ENCODE measurements at regions not wholly inside any gene's neighbourhood (a gene's known extent, or its start where the extent isn't known, plus 50 kb on each side); places are given as distances from the start of the nearest gene placed in this dataset.
"Not testable (repeated sequence)": the region's sequence is repeated elsewhere in the genome, so short reads cannot be mapped to it uniquely, and the experiment has no call there.

- peaks cover 5% of the 10 kb centered on the region for H3K9me3 Mint-ChIP-seq (ENCODE audit: low read depth)
- no peaks in the 10 kb centered on the region for H3K27me3 Mint-ChIP-seq
- H3K36me3 Mint-ChIP-seq (ENCODE audit: insufficient read depth): no peaks in the 10 kb centered on the region
- no peak for TF ChIP-seq CTCF (IDR thresholded peaks at IDR 0.05; ENCODE audit: unreplicated experiment)
- H3K27ac Mint-ChIP-seq: peak overlapping the region; percentile 26
- H3K4me3 Mint-ChIP-seq (ENCODE audit: low read depth): peak overlapping the region; percentile 18
- peaks cover 11% of the 10 kb centered on the region for H3K4me1 Mint-ChIP-seq (ENCODE audit: low read depth)
- no peak for DNase-seq (ENCODE audit: low spot score, unreplicated experiment)
Measured at GRCh38 chr1:197994907-197995407, 77.8 kb downstream of the LHX9 start.

GRCh38 chr1:197995408-197996258, 78.5 kb downstream of the LHX9 start:
- Mint-ChIP-seq H3K27me3 (no peaks in the 10 kb centered on the region), H3K36me3 (ENCODE audit: insufficient read depth) (no peaks in the 10 kb centered on the region), H3K4me1 (ENCODE audit: low read depth) (peaks cover 11% of the 10 kb centered on the region), H3K9me3 (ENCODE audit: low read depth) (peaks cover 5% of the 10 kb centered on the region), H3K4me3 (ENCODE audit: low read depth) (no peak overlapping the region), H3K27ac (no peak overlapping the region)
- no peak for TF ChIP-seq CTCF (IDR thresholded peaks at IDR 0.05; ENCODE audit: unreplicated experiment)
- DNase-seq (ENCODE audit: low spot score, unreplicated experiment): no peak

- H3K4me3 Mint-ChIP-seq (ENCODE audit: low read depth); H3K9me3 Mint-ChIP-seq (ENCODE audit: low read depth); H3K36me3 Mint-ChIP-seq (ENCODE audit: insufficient read depth); H3K27me3 Mint-ChIP-seq; H3K27ac Mint-ChIP-seq; DNase-seq (ENCODE audit: low spot score, unreplicated experiment): not testable (repeated sequence)
- H3K4me1 Mint-ChIP-seq (ENCODE audit: low read depth): peaks cover 11% of the 10 kb centered on the region
Measured at GRCh38 chr1:197996259-197996512, 79.0 kb downstream of the LHX9 start.

- peaks cover 5% of the 10 kb centered on the region for H3K9me3 Mint-ChIP-seq (ENCODE audit: low read depth)
- H3K27ac Mint-ChIP-seq: no peak overlapping the region
- TF ChIP-seq CTCF (IDR thresholded peaks at IDR 0.05; ENCODE audit: unreplicated experiment): no peak
- DNase-seq (ENCODE audit: low spot score, unreplicated experiment): no peak
- no peak overlapping the region for H3K4me3 Mint-ChIP-seq (ENCODE audit: low read depth)
- H3K4me1 Mint-ChIP-seq (ENCODE audit: low read depth): peaks cover 11% of the 10 kb centered on the region
- H3K36me3 Mint-ChIP-seq (ENCODE audit: insufficient read depth): no peaks in the 10 kb centered on the region
- H3K27me3 Mint-ChIP-seq: no peaks in the 10 kb centered on the region
Measured at GRCh38 chr1:197998110-197998509, 80.9 kb downstream of the LHX9 start.

- Mint-ChIP-seq H3K36me3 (ENCODE audit: insufficient read depth) (no peaks in the 10 kb centered on the region), H3K9me3 (ENCODE audit: low read depth) (no peaks in the 10 kb centered on the region), H3K4me3 (ENCODE audit: low read depth) (no peak overlapping the region), H3K4me1 (ENCODE audit: low read depth) (no peaks in the 10 kb centered on the region), H3K27ac (no peak overlapping the region), H3K27me3 (no peaks in the 10 kb centered on the region)
- TF ChIP-seq CTCF (IDR thresholded peaks at IDR 0.05; ENCODE audit: unreplicated experiment): no peak
- DNase-seq (ENCODE audit: low spot score, unreplicated experiment): no peak
Measured at GRCh38 chr1:198001776-198002408, 84.7 kb downstream of the LHX9 start.

- no peak for DNase-seq (ENCODE audit: low spot score, unreplicated experiment)
- TF ChIP-seq CTCF (IDR thresholded peaks at IDR 0.05; ENCODE audit: unreplicated experiment): no peak
- Mint-ChIP-seq H3K4me3 (ENCODE audit: low read depth) (no peak overlapping the region), H3K4me1 (ENCODE audit: low read depth) (no peaks in the 10 kb centered on the region), H3K36me3 (ENCODE audit: insufficient read depth) (no peaks in the 10 kb centered on the region), H3K9me3 (ENCODE audit: low read depth) (peaks cover 1% of the 10 kb centered on the region), H3K27me3 (no peaks in the 10 kb centered on the region), H3K27ac (no peak overlapping the region)
Measured at GRCh38 chr1:198003468-198003867, 86.3 kb downstream of the LHX9 start.

Data from progenitor cell of endocrine pancreas (in vitro differentiated cells).